GM23338 (cell line): ENCODE measurements at regions not wholly inside any gene's neighbourhood (a gene's known extent, or its start where the extent isn't known, plus 50 kb on each side); places are given as distances from the start of the nearest gene placed in this dataset.

ENCODE experiments used
- ATAC-seq: fragments of 200-7000 bp; cut with Tn5 transposase; 3 replicates; pipeline ENCODE4 v1.9.1; 2020
- DNase-seq: peaks from one replicate; pipeline ENCODE4 v3.0.0-alpha.2; 2015; ENCODE audit warnings: low spot score
- H2AFZ ChIP-seq: fragments of 200-600 bp; sonication (generic); 2 replicates; pipeline ENCODE4 v1.8.0; 2016; ENCODE audit warnings: antibody characterized with exemption, mild to moderate bottlenecking, moderate library complexity
- H3F3A ChIP-seq: fragments of 200-600 bp; sonication (generic); replicated peaks from 2 replicates; pipeline ENCODE4 v1.8.0; 2017; ENCODE audit warnings: antibody characterized with exemption, mixed run types, low read depth
- H3K27ac ChIP-seq: fragments of 200-600 bp; sonication (generic); 2 replicates; pipeline ENCODE4 v1.6.1; 2016; ENCODE audit warnings: low read depth
- H3K27me3 ChIP-seq: fragments of 200-600 bp; sonication (generic); 2 replicates; pipeline ENCODE4 v1.8.0; 2016; ENCODE audit warnings: mild to moderate bottlenecking, mixed run types, moderate library complexity; ENCODE audit not compliant: insufficient read depth
- H3K36me3 ChIP-seq: fragments of 200-600 bp; sonication (generic); 2 replicates; pipeline ENCODE4 v1.8.0; 2016; ENCODE audit warnings: mild to moderate bottlenecking; ENCODE audit not compliant: insufficient read depth
- H3K4me1 ChIP-seq: fragments of 200-600 bp; sonication (generic); 2 replicates; pipeline ENCODE4 v1.8.0; 2016; ENCODE audit warnings: mild to moderate bottlenecking, moderate library complexity; ENCODE audit not compliant: insufficient read depth
- H3K4me2 ChIP-seq: fragments of 200-600 bp; sonication (generic); 2 replicates; pipeline ENCODE4 v1.7.1; 2017; ENCODE audit warnings: mixed run types
- H3K4me3 ChIP-seq: fragments of 200-600 bp; sonication (generic); 2 replicates; pipeline ENCODE4 v1.6.1; 2016; ENCODE audit warnings: mixed run types
- H3K79me2 ChIP-seq: fragments of 200-600 bp; sonication (generic); replicated peaks from 2 replicates; pipeline ENCODE4 v1.8.0; 2017; ENCODE audit warnings: mild to moderate bottlenecking; ENCODE audit not compliant: insufficient read depth
- H3K9me2 ChIP-seq: fragments of 200-600 bp; sonication (generic); 2 replicates; pipeline ENCODE4 v1.8.0; 2017; ENCODE audit not compliant: insufficient read depth
- H4K20me1 ChIP-seq: fragments of 200-600 bp; sonication (generic); replicated peaks from 2 replicates; pipeline ENCODE4 v1.8.0; 2017; ENCODE audit warnings: mild to moderate bottlenecking; ENCODE audit not compliant: insufficient read depth
- H3K27ac Mint-ChIP-seq: 2 replicates; pipeline ENCODE4 v1.8.0; 2020; ENCODE audit warnings: inconsistent platforms, mild to moderate bottlenecking, moderate library complexity, mixed read lengths
- H3K27me3 Mint-ChIP-seq: 3 replicates; pipeline ENCODE4 v1.8.0; 2022; ENCODE audit warnings: low read depth, mild to moderate bottlenecking, moderate library complexity, mixed read lengths, inconsistent platforms; ENCODE audit not compliant: insufficient read depth, poor library complexity
- H3K36me3 Mint-ChIP-seq: 3 replicates; pipeline ENCODE4 v1.8.0; 2021; ENCODE audit warnings: low read depth, mild to moderate bottlenecking, inconsistent platforms, moderate library complexity, mixed read lengths
- H3K4me1 Mint-ChIP-seq: 3 replicates; pipeline ENCODE4 v1.8.0; 2020; ENCODE audit warnings: mild to moderate bottlenecking, inconsistent platforms, mixed read lengths
- H3K4me3 Mint-ChIP-seq: 3 replicates; pipeline ENCODE4 v1.8.0; 2021; ENCODE audit warnings: moderate library complexity, mild to moderate bottlenecking, inconsistent platforms, mixed read lengths
- H3K9me3 Mint-ChIP-seq: 3 replicates; pipeline ENCODE4 v1.8.0; 2020; ENCODE audit warnings: moderate library complexity, mild to moderate bottlenecking, inconsistent platforms, mixed read lengths
- ETS1 ChIP-seq: IDR thresholded peaks from 2 replicates; pipeline ENCODE4 v1.6.1; 2016; ENCODE audit warnings: antibody characterized with exemption
- EZH2 ChIP-seq: fragments of 200-600 bp; sonication (generic); IDR thresholded peaks from one replicate; pipeline ENCODE4 v1.8.0; 2017; ENCODE audit warnings: antibody characterized with exemption, mild to moderate bottlenecking, low read depth; ENCODE audit not compliant: unreplicated experiment
- JUNB ChIP-seq: IDR thresholded peaks from one replicate; pipeline ENCODE4 v1.6.1; 2016; ENCODE audit warnings: antibody characterized with exemption; ENCODE audit not compliant: unreplicated experiment
- NANOG ChIP-seq: IDR thresholded peaks from 2 replicates; pipeline ENCODE4 v1.6.1; 2016; ENCODE audit warnings: antibody characterized with exemption, borderline replicate concordance
- POLR2AphosphoS5 ChIP-seq: IDR thresholded peaks from 2 replicates; pipeline ENCODE4 v1.6.1; 2016; ENCODE audit warnings: antibody characterized with exemption, low read depth
- REST ChIP-seq: IDR thresholded peaks from one replicate; pipeline ENCODE4 v1.6.1; 2018; ENCODE audit warnings: antibody characterized with exemption; ENCODE audit not compliant: unreplicated experiment
- STAT1 ChIP-seq: IDR thresholded peaks from one replicate; pipeline ENCODE4 v1.6.1; 2016; ENCODE audit warnings: antibody characterized with exemption; ENCODE audit not compliant: unreplicated experiment
- ZNF114 ChIP-seq: fragments of 250-450 bp; sonication (Bioruptor Pico); IDR thresholded peaks from 2 replicates; pipeline ENCODE4 v1.5.0; 2020; ENCODE audit warnings: mild to moderate bottlenecking, moderate library complexity
- ZNF331 ChIP-seq: fragments of 250-450 bp; sonication (Bioruptor Pico); IDR thresholded peaks from 2 replicates; pipeline ENCODE4 v1.5.0; 2020; ENCODE audit warnings: low read depth, mild to moderate bottlenecking, moderate library complexity
- ZNF462 ChIP-seq: fragments of 250-450 bp; sonication (Bioruptor Pico); IDR thresholded peaks from 2 replicates; pipeline ENCODE4 v1.5.0; 2020; ENCODE audit warnings: mild to moderate bottlenecking, moderate library complexity

- no peak for TF ChIP-seq ZNF114 (CRISPR knock-in tag)
- no peak for TF ChIP-seq NANOG
- no peak for TF ChIP-seq REST
Observed at GRCh38 chr9:16074963-16075362, 522.1 kb downstream of the CCDC171 start (continued).

GRCh38 chr9:16075696-16076095, 522.9 kb downstream of the CCDC171 start:
- no peaks in the 10 kb centered on the region for H3K9me3 Mint-ChIP-seq
- H3K4me3 ChIP-seq, result no peak overlapping the region
- no peaks in the 10 kb centered on the region for H3K36me3 ChIP-seq
- H3K4me3 Mint-ChIP-seq, result no peak overlapping the region
- no peaks in the 10 kb centered on the region for H3F3A ChIP-seq
- H3K4me2 ChIP-seq, result no peak overlapping the region
- no peak overlapping the region for H3K27ac ChIP-seq
- H4K20me1 ChIP-seq, result no peaks in the 10 kb centered on the region
- H2AFZ ChIP-seq, result no peak overlapping the region
- no peak for ATAC-seq
- H3K4me1 Mint-ChIP-seq, result no peaks in the 10 kb centered on the region
- peaks cover 4% of the 10 kb centered on the region; the same call in 1 of the 2 replicates for H3K9me2 ChIP-seq
- H3K36me3 Mint-ChIP-seq, result no peaks in the 10 kb centered on the region
- no peaks in the 10 kb centered on the region for H3K4me1 ChIP-seq
- no peaks in the 10 kb centered on the region for H3K27me3 ChIP-seq
- no peak overlapping the region for H3K27ac Mint-ChIP-seq
- no peaks in the 10 kb centered on the region for H3K79me2 ChIP-seq
- DNase-seq, result no peak
- no peaks in the 10 kb centered on the region for H3K27me3 Mint-ChIP-seq
- no peak for TF ChIP-seq NANOG
- no peak for TF ChIP-seq EZH2
- no peak for TF ChIP-seq ZNF114 (CRISPR knock-in tag)
- TF ChIP-seq REST, result no peak
- no peak for TF ChIP-seq ZNF331
- TF ChIP-seq ETS1, result no peak
- no peak for TF ChIP-seq ZNF462
- no peak for TF ChIP-seq STAT1
- TF ChIP-seq POLR2AphosphoS5, result no peak
- TF ChIP-seq JUNB, result no peak
